ENCODE measurements at regions not wholly inside any gene's neighbourhood (a gene's known extent, or its start where the extent isn't known, plus 50 kb on each side); places are given as distances from the start of the nearest gene placed in this dataset.
A peak's percentile ranks its signal among the peaks of the same experiment; 100 is the strongest.

DNA sequence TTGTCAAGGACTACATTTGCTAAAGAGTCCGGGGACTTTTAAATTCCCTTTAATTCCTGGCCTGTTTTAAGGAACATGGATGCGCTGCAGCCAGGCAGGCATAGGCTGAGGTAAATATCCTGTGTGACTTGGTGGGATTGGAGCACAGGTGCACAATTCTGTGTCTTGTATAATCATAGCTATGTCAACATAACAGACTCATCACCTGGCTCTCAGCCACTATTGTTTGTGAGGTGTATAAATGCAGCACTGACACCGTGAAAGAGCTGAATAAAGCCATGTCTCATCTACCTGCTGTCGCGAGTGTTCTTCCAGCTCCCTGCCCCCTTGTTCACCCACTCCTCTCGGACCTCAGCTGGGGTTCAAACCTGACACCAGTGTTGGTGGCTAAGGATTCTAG lies 109.7 kb downstream of the MFSD1 start (continued):
- TF ChIP-seq, protein P1, sequence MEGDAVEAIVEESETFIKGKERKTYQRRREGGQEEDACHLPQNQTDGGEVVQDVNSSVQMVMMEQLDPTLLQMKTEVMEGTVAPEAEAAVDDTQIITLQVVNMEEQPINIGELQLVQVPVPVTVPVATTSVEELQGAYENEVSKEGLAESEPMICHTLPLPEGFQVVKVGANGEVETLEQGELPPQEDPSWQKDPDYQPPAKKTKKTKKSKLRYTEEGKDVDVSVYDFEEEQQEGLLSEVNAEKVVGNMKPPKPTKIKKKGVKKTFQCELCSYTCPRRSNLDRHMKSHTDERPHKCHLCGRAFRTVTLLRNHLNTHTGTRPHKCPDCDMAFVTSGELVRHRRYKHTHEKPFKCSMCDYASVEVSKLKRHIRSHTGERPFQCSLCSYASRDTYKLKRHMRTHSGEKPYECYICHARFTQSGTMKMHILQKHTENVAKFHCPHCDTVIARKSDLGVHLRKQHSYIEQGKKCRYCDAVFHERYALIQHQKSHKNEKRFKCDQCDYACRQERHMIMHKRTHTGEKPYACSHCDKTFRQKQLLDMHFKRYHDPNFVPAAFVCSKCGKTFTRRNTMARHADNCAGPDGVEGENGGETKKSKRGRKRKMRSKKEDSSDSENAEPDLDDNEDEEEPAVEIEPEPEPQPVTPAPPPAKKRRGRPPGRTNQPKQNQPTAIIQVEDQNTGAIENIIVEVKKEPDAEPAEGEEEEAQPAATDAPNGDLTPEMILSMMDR (conservative IDR thresholded peaks at IDR 0.05; ENCODE audit: low read depth in 2 of 2) = no peak
- TF ChIP-seq ZNF114 (CRISPR knock-in tag; IDR thresholded peaks at IDR 0.05) (no peak), REST (IDR thresholded peaks at IDR 0.05; ENCODE audit: unreplicated experiment) (no peak), STAT1 (IDR thresholded peaks at IDR 0.05; ENCODE audit: unreplicated experiment) (no peak), JUNB (IDR thresholded peaks at IDR 0.05; ENCODE audit: unreplicated experiment) (no peak), NANOG (IDR thresholded peaks at IDR 0.05; ENCODE audit: borderline replicate concordance) (no peak), POLR2AphosphoS5 (IDR thresholded peaks at IDR 0.05; ENCODE audit: low read depth) (no peak), EZH2 (IDR thresholded peaks at IDR 0.05; ENCODE audit: low read depth, unreplicated experiment) (no peak)

DNA sequence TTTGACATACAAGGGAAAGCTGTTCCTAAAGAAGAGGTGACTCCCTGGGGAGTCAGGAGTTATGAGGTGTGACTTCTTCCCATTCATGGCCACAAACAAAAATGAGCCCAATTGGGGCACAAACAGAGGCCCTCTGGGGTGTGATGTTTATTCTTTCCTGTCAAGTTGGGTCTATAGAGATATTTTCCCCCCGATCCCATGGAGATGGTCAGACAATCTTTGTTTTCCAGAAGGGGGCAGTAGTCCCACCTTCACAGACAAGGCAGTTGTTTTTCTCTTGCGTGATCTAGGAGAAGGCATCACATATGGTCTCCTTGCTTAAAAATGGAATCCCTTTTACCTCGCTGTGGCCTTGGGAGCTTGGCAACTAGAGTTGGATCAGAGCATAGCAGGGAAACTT lies 110.3 kb downstream of the MFSD1 start:
- Histone ChIP-seq H3K9me2 (ENCODE audit: insufficient read depth) (no peaks in the 10 kb centered on the region), H3K4me1 (ENCODE audit: insufficient read depth) (peaks cover 19% of the 10 kb centered on the region; the same call in 1 of the 2 replicates), H4K20me1 (replicated peaks; ENCODE audit: insufficient read depth) (no peaks in the 10 kb centered on the region), H3K4me2 (no peak overlapping the region), H3K36me3 (ENCODE audit: insufficient read depth) (no peaks in the 10 kb centered on the region), H2AFZ (no peak overlapping the region), H3K4me3 (no peak overlapping the region), H3K27me3 (ENCODE audit: insufficient read depth) (no peaks in the 10 kb centered on the region), H3F3A (replicated peaks; ENCODE audit: low read depth) (no peaks in the 10 kb centered on the region), H3K79me2 (replicated peaks; ENCODE audit: insufficient read depth) (no peaks in the 10 kb centered on the region), H3K27ac (ENCODE audit: low read depth) (no peak overlapping the region)
- ATAC-seq = peak; percentile 67
- no peak overlapping the region for H3K4me3 Mint-ChIP-seq
- peaks cover 4% of the 10 kb centered on the region for H3K27me3 Mint-ChIP-seq (ENCODE audit: insufficient read depth, low read depth, poor library complexity)
- peaks cover 14% of the 10 kb centered on the region; the same call in 2 of the 3 replicates for H3K4me1 Mint-ChIP-seq
- no peaks in the 10 kb centered on the region for H3K36me3 Mint-ChIP-seq (ENCODE audit: low read depth)
- no peaks in the 10 kb centered on the region for H3K9me3 Mint-ChIP-seq
- peak; percentile 54 for DNase-seq (ENCODE audit: low spot score)
- TF ChIP-seq, protein P1 (conservative IDR thresholded peaks at IDR 0.05; ENCODE audit: low read depth in 2 of 2) = peak; percentile 57 to 73
- TF ChIP-seq ZNF114 (CRISPR knock-in tag; IDR thresholded peaks at IDR 0.05) = no peak
- no peak overlapping the region for H3K27ac Mint-ChIP-seq
